ENCODE measurements at regions not wholly inside any gene's neighbourhood (a gene's known extent, or its start where the extent isn't known, plus 50 kb on each side); places are given as distances from the start of the nearest gene placed in this dataset.

DNA sequence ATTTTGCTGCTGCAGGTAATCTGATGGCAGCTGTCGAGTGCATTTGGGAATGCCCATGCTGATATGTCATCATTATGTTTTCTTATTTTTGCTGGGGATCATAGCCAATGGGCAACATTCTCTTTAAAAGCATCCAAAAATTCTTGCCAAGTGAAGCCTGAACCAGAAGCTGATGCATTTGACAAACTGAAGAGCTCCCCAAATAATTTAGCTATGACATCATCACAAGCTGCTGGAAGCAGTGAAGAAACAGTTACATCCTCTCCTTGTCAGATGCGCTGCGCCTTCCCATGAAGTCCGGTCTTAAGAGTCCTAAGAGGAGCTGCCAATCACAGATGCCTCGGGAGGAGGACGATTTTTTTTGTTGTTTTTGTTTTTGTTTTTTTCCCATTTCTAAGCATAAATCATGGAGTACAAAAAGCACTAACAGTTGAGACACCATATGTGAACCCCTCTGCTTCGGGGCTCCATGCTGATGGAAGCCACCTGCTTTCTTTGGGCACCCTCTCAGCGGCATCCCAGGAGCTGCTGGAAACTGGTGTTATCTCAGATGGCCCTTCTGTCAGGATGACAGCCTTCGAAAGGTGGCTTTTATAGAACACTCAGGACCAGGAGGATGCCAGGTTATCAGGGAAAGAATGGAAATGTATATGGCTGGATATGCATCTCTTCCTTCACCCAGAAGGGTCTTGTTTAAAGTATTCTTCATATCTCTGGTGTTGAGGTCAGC, 56.1 kb upstream of the FOXQ1 start:
- TF ChIP-seq, protein P1, sequence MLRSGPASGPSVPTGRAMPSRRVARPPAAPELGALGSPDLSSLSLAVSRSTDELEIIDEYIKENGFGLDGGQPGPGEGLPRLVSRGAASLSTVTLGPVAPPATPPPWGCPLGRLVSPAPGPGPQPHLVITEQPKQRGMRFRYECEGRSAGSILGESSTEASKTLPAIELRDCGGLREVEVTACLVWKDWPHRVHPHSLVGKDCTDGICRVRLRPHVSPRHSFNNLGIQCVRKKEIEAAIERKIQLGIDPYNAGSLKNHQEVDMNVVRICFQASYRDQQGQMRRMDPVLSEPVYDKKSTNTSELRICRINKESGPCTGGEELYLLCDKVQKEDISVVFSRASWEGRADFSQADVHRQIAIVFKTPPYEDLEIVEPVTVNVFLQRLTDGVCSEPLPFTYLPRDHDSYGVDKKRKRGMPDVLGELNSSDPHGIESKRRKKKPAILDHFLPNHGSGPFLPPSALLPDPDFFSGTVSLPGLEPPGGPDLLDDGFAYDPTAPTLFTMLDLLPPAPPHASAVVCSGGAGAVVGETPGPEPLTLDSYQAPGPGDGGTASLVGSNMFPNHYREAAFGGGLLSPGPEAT (IDR thresholded peaks at IDR 0.05; ENCODE audit: low read depth), result no peak
- no peak for TF ChIP-seq SP1 (IDR thresholded peaks at IDR 0.05; ENCODE audit: low read depth, low read length)
- TF ChIP-seq ZNF217 (IDR thresholded peaks at IDR 0.05), result no peak
- TF ChIP-seq DPF2 (IDR thresholded peaks at IDR 0.05), result no peak
- no peak for TF ChIP-seq TAF1 (IDR thresholded peaks at IDR 0.05; ENCODE audit: borderline replicate concordance, low read depth, low read length)
- TF ChIP-seq, protein P2, sequence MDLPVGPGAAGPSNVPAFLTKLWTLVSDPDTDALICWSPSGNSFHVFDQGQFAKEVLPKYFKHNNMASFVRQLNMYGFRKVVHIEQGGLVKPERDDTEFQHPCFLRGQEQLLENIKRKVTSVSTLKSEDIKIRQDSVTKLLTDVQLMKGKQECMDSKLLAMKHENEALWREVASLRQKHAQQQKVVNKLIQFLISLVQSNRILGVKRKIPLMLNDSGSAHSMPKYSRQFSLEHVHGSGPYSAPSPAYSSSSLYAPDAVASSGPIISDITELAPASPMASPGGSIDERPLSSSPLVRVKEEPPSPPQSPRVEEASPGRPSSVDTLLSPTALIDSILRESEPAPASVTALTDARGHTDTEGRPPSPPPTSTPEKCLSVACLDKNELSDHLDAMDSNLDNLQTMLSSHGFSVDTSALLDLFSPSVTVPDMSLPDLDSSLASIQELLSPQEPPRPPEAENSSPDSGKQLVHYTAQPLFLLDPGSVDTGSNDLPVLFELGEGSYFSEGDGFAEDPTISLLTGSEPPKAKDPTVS (IDR thresholded peaks at IDR 0.05; ENCODE audit: low read depth, low read length), result no peak
- no peak for TF ChIP-seq ZNF622 (IDR thresholded peaks at IDR 0.05)
- TF ChIP-seq ZBTB4 (CRISPR knock-in tag; IDR thresholded peaks at IDR 0.05), result no peak
- TF ChIP-seq, protein P3, sequence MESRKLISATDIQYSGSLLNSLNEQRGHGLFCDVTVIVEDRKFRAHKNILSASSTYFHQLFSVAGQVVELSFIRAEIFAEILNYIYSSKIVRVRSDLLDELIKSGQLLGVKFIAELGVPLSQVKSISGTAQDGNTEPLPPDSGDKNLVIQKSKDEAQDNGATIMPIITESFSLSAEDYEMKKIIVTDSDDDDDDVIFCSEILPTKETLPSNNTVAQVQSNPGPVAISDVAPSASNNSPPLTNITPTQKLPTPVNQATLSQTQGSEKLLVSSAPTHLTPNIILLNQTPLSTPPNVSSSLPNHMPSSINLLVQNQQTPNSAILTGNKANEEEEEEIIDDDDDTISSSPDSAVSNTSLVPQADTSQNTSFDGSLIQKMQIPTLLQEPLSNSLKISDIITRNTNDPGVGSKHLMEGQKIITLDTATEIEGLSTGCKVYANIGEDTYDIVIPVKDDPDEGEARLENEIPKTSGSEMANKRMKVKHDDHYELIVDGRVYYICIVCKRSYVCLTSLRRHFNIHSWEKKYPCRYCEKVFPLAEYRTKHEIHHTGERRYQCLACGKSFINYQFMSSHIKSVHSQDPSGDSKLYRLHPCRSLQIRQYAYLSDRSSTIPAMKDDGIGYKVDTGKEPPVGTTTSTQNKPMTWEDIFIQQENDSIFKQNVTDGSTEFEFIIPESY (IDR thresholded peaks at IDR 0.05), result no peak
- intact Hi-C loops (cut with micrococcal nuclease; ENCODE audit: unreplicated experiment), result no loop called here
- in situ Hi-C loops (cut with MboI), result no loop called here
- RAD21 ChIA-PET (ENCODE audit: unreplicated experiment), result no interaction called here
- no peak for FAIRE-seq
- ATAC-seq, result no peak
- Histone ChIP-seq H3K4me1 (ENCODE audit: control insufficient read depth, insufficient read depth, low read length) (no peaks in the 10 kb centered on the region), H3K27me3 (replicated peaks in 1 of 2; ENCODE audit: control insufficient read depth in 2 of 2, insufficient read depth in 2 of 2, low read length in 1 of 2) (no peaks in the 10 kb centered on the region), H2AFZ (ENCODE audit: control insufficient read depth, low read depth, low read length) (no peak overlapping the region), H4K20me1 (ENCODE audit: control insufficient read depth, insufficient read depth) (no peaks in the 10 kb centered on the region), H3K27ac (ENCODE audit: control insufficient read depth, insufficient read depth) (no peak overlapping the region), H3K4me3 (no peak overlapping the region), H3K79me2 (ENCODE audit: control insufficient read depth, insufficient read depth, low read length) (no peaks in the 10 kb centered on the region), H3K9me3 (replicated peaks; ENCODE audit: control insufficient read depth, insufficient read depth, low read length) (no peaks in the 10 kb centered on the region), H3K36me3 (ENCODE audit: control insufficient read depth in 2 of 2, insufficient read depth in 2 of 2, low read length in 1 of 2) (no peaks in the 10 kb centered on the region), H3K4me2 (ENCODE audit: control insufficient read depth, insufficient read depth) (no peak overlapping the region), H3K9ac (ENCODE audit: control insufficient read depth, insufficient read depth, low read length) (no peak overlapping the region)
- POLR2A ChIA-PET, result no interaction called here
- no TSS peak for BruUV-seq (replicated peaks)
- SMC1A ChIA-PET (ENCODE audit: uncharacterized antibody, unreplicated experiment), result no interaction called here
- WGBS (ENCODE audit: insufficient coverage, insufficient replicate concordance, low lambda C conversion rate, missing lambda C conversion rate), result 35% methylated on average over 9 of the region's 9 CpGs
- DNase-seq (ENCODE audit: low read depth, low spot score), result no peak
- CTCF ChIA-PET, result interaction anchor here (0.7 kb wide), 1 partner anchor 216 kb away, joined by 3 read pairs; no protein-coding TSS in a partner anchor

Data from GM12878 (cell line).